Activated T-helper 1 cell treated with anti-CD3 and anti-CD28 coated beads, Interleukin-12 subunit alpha, Interleukin-12 subunit beta, Interleukin-2, Interleukin-4 antibody, amounts not matched to agents 30 ng/mL and 10 ng/mL and 1 ng/mL, durations not matched to agents 14 hours and 24 hours and 36 hours (primary cell): ENCODE measurements at regions not wholly inside any gene's neighbourhood (a gene's known extent, or its start where the extent isn't known, plus 50 kb on each side); places are given as distances from the start of the nearest gene placed in this dataset.
"Not testable (repeated sequence)": the region's sequence is repeated elsewhere in the genome, so short reads cannot be mapped to it uniquely, and the experiment has no call there.

Experiments used
- DNase-seq: peaks from one replicate; pipeline ENCODE4 v3.0.0; 2021; ENCODE audit warnings: low spot score
- H3K27ac Mint-ChIP-seq: one replicate; pipeline ENCODE4 v1.8.0; 2021; ENCODE audit warnings: mild to moderate bottlenecking, mixed read lengths
- H3K27me3 Mint-ChIP-seq: one replicate; pipeline ENCODE4 v1.8.0; 2022; ENCODE audit warnings: mild to moderate bottlenecking, moderate library complexity, mixed read lengths; ENCODE audit not compliant: insufficient read depth
- H3K36me3 Mint-ChIP-seq: one replicate; pipeline ENCODE4 v1.8.0; 2021; ENCODE audit warnings: low read depth, mixed read lengths
- H3K4me1 Mint-ChIP-seq: one replicate; pipeline ENCODE4 v1.8.0; 2021; ENCODE audit warnings: low read depth, mixed read lengths
- H3K4me3 Mint-ChIP-seq: one replicate; pipeline ENCODE4 v1.8.0; 2021; ENCODE audit warnings: mild to moderate bottlenecking, moderate library complexity, mixed read lengths
- H3K9me3 Mint-ChIP-seq: one replicate; pipeline ENCODE4 v1.8.0; 2021; ENCODE audit warnings: mixed read lengths
- intact Hi-C: fragments of 100-400 bp; cut with micrococcal nuclease; formaldehyde crosslinking; loops from one replicate; pipeline ENCODE4 v1.15.1; 2024

DNA sequence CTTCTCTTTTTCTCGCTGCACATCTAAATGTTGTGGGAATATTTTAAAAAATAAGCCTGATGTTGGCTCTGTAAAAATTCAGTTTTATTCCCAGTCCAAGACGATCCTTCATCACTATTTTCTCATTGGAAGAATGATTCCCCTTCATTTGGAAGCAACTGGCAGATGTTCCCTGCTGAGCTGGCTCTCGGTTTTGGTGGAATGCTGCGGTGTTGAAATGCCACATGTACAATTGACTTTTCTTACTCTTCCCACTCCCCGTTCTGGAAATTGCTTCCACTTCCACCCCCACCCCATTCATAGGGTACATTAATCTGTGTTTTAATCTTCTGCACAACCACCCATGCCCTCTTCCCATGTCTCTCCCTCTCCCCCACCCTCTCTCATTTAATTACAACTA, 496.3 kb upstream of the MAP3K7 start:
- H3K9me3 Mint-ChIP-seq = no peaks in the 10 kb centered on the region
- intact Hi-C loops = no loop called here
- H3K4me3 Mint-ChIP-seq = no peak overlapping the region
- H3K27ac Mint-ChIP-seq = no peak overlapping the region
- H3K27me3 Mint-ChIP-seq = no peaks in the 10 kb centered on the region
- H3K4me1 Mint-ChIP-seq = no peaks in the 10 kb centered on the region
- DNase-seq = no peak
- no peaks in the 10 kb centered on the region for H3K36me3 Mint-ChIP-seq

DNA sequence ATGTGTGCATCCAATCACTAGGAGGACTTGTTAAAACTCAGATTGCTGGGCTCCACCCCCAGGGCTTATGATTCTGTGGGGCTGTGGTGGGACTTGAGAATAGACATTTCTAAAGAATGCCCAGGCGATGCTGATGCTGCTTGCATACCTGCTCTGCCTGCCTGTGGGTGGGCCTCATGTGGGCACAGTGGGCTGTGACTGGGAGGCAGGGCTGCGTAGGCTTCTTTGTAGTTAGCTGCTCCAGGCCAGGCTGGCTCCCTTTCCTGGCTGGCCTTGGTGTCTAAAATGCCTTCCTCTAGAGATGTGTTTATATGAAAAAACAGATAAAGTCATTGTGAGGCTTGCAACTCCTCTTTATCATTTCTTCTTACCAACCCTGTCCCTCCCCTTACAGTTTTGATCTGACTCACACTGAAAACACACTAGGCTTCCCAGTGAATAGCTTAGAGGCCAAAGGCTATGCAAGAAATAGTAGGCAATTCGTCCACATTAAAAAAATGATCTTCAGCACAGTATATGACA, 495.5 kb upstream of the MAP3K7 start:
- Mint-ChIP-seq H3K4me1 (no peaks in the 10 kb centered on the region), H3K9me3 (no peaks in the 10 kb centered on the region), H3K27me3 (no peaks in the 10 kb centered on the region), H3K4me3 (no peak overlapping the region), H3K36me3 (no peaks in the 10 kb centered on the region), H3K27ac (no peak overlapping the region)
- intact Hi-C loops = no loop called here
- DNase-seq = no peak

DNA sequence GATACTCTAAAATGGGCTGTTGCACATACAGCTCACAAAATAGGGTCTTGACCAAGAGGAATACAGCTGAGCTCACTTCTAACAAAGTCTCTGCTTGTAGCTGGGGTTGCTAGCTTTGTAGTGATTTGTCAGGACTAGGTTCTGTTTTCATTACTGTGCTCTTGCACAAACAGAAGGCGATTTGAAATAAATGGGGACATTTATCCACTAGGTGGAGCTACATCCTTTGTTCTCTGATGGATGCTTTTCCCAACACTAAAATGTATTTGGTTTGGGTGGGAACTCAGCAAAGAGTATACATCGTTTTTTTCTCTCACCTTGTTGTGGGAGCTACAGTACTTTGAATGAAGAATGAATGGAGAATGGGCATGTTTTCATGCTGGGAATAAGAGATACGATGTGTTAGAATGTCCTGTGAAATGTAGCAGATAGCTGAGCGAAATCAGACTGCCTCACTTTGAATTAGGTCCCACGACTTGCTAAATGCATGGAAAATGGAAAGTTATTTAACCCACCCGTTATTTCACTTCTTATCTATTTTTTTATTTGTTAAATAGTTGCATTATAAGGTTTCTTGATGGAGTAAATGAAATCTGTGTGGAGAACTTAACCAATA, 494.7 kb upstream of the MAP3K7 start:
- DNase-seq = no peak
- Mint-ChIP-seq H3K36me3 (no peaks in the 10 kb centered on the region), H3K9me3 (no peaks in the 10 kb centered on the region), H3K27me3 (no peaks in the 10 kb centered on the region), H3K27ac (no peak overlapping the region), H3K4me1 (no peaks in the 10 kb centered on the region), H3K4me3 (no peak overlapping the region)
- intact Hi-C loops = no loop called here

DNA sequence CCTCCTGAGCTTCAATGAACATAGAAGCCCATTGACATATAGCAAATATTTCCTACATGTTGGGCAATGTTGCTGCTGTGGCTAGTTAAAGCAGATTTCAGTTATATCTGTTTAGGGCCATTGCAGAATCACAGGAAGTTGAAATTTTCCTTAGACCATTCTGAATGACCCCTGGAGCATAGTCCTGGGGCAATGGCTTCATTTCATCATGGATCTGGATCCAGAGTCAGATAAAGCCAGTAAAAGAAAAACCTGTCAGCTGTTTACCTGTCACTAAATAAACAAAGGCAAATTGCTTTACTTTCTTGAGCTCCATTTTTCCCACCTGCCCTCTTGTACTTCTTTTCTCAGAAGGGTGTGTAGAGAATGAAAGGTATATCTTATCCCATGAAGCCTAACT, 494.0 kb upstream of the MAP3K7 start:
- Mint-ChIP-seq H3K36me3 (no peaks in the 10 kb centered on the region), H3K4me3 (no peak overlapping the region), H3K27ac (no peak overlapping the region), H3K4me1 (no peaks in the 10 kb centered on the region), H3K9me3 (no peaks in the 10 kb centered on the region), H3K27me3 (no peaks in the 10 kb centered on the region)
- intact Hi-C loops = no loop called here
- DNase-seq = no peak

DNA sequence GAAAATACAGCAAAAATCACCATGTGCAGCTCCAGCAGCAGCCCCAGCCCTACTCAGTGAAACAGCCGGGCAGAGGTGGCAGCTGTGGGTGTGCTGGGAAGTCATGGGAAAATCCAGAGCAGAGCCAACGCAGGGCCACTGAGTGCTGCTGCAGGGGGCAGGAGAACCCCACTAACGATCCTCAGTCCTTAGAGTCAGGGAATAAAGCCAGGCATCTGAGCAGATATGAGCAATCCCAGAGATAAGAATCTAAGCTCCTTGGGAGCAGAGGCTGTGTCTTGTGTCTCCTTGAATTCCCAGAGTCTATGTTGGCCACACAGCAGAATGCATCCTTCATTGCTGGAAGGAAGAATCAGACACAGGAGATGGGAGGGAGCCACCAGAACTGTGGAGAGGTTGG, 493.1 kb upstream of the MAP3K7 start:
- no peak for DNase-seq
- intact Hi-C loops = no loop called here

DNA sequence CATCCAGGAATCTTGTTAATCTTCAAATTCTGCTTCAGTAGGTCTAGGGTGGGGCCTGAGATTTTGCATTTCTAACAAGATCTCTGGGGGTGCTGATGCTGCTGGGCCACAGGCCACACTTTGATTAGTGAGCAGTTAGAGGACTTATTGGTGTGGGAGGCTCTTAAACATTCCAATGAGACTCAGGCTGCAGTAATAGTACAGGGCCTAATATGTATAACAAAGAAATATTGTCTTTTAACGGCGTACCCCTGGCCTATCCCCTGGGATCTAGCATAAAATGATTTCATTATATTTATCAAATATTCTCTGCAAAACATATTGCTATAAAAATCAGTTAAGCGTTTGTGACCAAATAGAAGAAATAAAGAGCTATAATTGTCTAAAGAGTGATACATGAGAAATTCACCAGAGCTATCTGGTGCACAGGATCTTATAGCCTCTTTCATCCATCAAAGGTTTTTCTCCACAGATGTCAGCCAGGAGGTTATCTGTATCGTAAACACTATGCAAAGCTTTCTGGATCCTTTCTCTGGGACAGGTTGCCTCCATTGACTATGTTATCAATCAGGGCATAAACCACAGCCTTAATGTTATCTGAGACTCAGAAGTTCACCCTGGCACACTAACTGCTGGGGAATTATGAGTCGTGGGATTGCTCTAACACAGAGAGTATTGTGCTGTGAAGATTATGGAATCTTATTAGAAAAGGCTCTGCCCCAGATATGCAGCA, 488.5 kb upstream of the MAP3K7 start:
- intact Hi-C loops = no loop called here
- Mint-ChIP-seq H3K9me3 (no peaks in the 10 kb centered on the region), H3K4me1 (no peaks in the 10 kb centered on the region), H3K27me3 (no peaks in the 10 kb centered on the region), H3K27ac (no peak overlapping the region), H3K4me3 (no peak overlapping the region), H3K36me3 (no peaks in the 10 kb centered on the region)
- DNase-seq = no peak

More for the DNA sequence above, 493.1 kb upstream of the MAP3K7 start:
- H3K27me3 Mint-ChIP-seq = no peaks in the 10 kb centered on the region
- no peak overlapping the region for H3K27ac Mint-ChIP-seq
- H3K9me3 Mint-ChIP-seq = no peaks in the 10 kb centered on the region
- no peaks in the 10 kb centered on the region for H3K4me1 Mint-ChIP-seq
- no peaks in the 10 kb centered on the region for H3K36me3 Mint-ChIP-seq
- no peak overlapping the region for H3K4me3 Mint-ChIP-seq

DNA sequence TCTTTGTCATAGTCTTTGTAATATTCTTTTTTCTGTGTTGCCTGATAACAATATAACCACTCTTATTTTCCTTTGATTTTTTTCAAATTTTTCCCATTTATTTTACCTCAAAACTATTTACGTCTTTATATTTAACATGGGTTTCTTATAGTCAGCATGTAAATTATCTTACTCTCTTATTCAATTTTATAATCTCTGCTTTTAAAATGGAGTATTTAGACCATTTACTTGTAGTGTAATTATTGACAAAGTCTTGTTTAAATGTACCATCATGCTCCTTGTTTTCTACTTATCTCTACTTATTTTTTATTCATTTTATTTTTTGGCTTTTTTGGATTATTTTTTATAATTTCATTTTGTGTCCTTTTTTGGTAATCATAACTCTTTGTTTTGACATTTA, 476.5 kb upstream of the MAP3K7 start:
- no peak overlapping the region for H3K4me3 Mint-ChIP-seq
- no peaks in the 10 kb centered on the region for H3K4me1 Mint-ChIP-seq
- no peaks in the 10 kb centered on the region for H3K27me3 Mint-ChIP-seq
- H3K36me3 Mint-ChIP-seq = no peaks in the 10 kb centered on the region
- intact Hi-C loops = no loop called here
- H3K27ac Mint-ChIP-seq = no peak overlapping the region
- no peak for DNase-seq
- no peaks in the 10 kb centered on the region for H3K9me3 Mint-ChIP-seq

DNA sequence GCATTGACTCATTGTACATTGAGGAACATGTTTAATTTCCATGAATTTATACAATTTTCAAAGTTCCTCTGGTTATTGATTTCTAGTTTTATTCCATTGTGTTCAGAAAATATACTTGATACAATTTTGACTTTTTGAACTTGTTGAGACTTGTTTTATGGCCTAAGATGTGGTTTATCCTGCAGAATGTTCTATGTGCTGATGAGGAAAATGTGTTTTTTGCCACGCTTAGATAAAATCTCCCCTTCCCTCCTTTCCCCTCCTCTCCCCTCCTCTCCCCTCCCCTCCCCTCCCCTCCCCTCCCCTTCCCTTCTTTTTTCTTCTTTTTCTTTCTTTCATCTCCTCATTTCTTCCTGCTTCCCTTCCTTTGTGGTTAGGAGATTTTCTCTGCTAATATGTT, 470.8 kb upstream of the MAP3K7 start:
- Mint-ChIP-seq H3K4me3 (no peak overlapping the region), H3K27me3 (no peaks in the 10 kb centered on the region), H3K27ac (no peak overlapping the region), H3K4me1 (no peaks in the 10 kb centered on the region), H3K9me3 (no peaks in the 10 kb centered on the region), H3K36me3 (no peaks in the 10 kb centered on the region)
- DNase-seq = no peak
- intact Hi-C loops = no loop called here

DNA sequence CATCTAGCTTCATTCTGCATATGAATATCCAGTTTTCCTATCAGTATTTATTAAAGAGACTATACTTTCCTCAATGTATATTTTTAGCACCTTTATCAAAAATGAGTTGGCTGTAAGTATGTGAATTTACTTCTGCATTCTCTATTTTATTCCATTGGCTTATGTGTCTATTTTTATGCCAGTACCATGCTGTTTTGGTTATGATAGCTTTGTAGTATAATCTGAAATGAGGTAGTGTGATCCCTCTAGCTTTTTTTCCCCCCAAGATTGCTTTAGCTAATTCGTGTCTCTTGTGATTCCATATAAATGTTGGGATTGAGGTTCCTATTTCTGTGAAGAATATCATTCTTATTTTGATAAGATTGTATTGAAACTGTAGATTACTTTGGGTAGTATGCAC, 469.1 kb upstream of the MAP3K7 start:
- no peak for DNase-seq
- no peaks in the 10 kb centered on the region for H3K9me3 Mint-ChIP-seq
- H3K27me3 Mint-ChIP-seq = no peaks in the 10 kb centered on the region
- intact Hi-C loops = no loop called here
- no peak overlapping the region for H3K27ac Mint-ChIP-seq
- no peaks in the 10 kb centered on the region for H3K4me1 Mint-ChIP-seq
- no peak overlapping the region for H3K4me3 Mint-ChIP-seq
- H3K36me3 Mint-ChIP-seq = no peaks in the 10 kb centered on the region

DNA sequence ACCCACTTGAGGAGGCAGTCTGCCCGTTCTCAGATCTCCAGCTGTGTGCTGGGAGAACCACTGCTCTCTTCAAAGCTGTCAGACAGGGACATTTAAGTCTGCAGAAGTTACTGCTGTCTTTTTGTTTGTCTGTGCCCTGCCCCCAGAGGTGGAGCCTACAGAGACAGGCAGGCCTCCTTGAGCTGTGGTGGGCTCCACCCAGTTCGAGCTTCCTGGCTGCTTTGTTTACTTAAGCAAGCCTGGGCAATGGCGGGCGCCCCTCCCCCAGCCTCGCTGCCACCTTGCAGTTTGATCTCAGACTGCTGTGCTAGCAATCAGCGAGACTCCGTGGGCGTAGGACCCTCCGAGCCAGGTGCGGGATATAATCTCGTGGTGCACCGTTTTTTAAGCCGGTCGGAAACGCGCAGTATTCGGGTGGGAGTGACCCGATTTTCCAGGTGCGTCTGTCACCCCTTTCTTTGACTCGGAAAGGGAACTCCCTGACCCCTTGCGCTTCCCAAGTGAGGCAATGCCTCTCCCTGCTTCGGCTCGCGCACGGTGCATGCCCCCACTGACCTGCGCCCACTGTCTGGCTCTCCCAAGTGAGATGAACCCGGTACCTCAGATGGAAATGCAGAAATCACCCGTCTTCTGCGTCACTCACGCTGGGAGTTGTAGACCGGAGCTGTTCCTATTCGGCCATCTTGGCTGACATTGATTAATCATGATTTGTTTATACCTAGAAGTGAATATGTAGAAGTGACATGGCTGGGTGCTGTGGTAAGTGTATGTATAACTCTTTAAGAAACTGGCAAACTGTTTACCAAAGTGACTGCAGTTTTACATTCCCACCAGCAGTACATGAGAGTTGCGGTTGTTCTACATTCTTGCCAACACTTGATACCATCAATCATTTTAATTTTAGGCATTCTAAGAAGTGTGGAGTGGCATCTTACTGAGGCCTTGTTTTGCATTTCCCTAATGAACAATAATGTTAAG, 465.9 kb upstream of the MAP3K7 start:
- H3K27me3 Mint-ChIP-seq, DNase-seq, intact Hi-C loops, H3K4me1 Mint-ChIP-seq, H3K4me3 Mint-ChIP-seq, H3K9me3 Mint-ChIP-seq, H3K27ac Mint-ChIP-seq, H3K36me3 Mint-ChIP-seq: not testable (repeated sequence)

DNA sequence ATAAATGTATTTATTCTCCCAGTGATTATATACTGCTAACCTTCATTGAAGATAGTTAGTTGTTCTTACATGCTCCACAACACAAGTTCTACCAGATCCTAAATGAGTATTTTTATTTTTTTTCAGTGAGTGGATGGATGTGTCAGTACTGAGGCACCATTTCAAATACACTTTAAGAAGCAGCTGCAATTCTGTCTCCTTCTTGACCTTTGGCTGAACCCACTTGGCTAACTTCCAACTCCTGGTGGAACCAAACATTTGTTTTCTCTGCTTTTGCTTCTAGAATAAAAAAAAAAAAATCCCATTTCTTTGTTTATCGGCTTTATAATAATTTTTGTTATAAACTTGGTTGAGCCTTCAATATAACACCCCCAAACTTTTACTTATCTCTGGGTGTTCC, 458.3 kb upstream of the MAP3K7 start:
- Mint-ChIP-seq H3K9me3 (no peaks in the 10 kb centered on the region), H3K27ac (no peak overlapping the region), H3K4me1 (no peaks in the 10 kb centered on the region), H3K4me3 (no peak overlapping the region), H3K27me3 (no peaks in the 10 kb centered on the region), H3K36me3 (no peaks in the 10 kb centered on the region)
- intact Hi-C loops = no loop called here
- DNase-seq = no peak

DNA sequence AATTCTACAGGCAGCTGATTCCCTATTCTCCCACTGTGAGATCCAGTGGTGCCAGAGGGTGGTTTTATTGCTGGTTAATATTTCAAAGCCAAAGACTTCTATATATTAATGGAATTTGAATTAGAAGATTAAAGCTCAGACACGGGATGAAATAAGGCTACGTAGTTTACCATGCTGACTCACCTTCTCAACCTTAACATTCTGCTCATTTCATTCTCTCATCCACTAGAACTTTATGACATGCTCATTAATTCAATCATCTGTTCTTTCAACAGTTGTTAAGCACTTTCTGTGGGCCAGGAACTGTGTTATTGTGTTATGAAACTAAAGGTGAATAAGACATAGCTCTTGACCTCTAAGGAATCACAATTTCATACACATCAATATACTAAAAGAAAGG, 456.9 kb upstream of the MAP3K7 start:
- Mint-ChIP-seq H3K36me3 (no peaks in the 10 kb centered on the region), H3K27ac (no peak overlapping the region), H3K4me1 (no peaks in the 10 kb centered on the region), H3K4me3 (no peak overlapping the region), H3K9me3 (no peaks in the 10 kb centered on the region), H3K27me3 (no peaks in the 10 kb centered on the region)
- no peak for DNase-seq
- intact Hi-C loops = no loop called here

DNA sequence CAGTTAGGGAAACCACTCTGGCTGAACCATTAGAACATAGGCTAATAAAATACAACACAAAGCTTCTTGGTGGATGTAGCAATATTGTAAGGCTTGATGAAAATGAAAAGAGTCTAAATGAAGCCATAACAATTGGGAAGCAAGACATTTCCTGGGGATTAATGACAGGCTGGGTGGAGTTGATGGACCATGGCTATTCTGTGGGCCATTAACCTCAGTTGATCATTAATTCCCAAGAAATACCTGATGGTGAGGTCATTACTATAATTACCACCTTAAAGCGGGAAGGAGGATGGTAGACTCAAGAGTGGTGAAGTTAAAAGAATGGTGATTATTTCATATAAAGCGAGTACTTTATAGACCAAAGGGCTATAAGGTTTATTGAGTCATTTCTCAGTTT, 455.8 kb upstream of the MAP3K7 start:
- Mint-ChIP-seq H3K27me3 (no peaks in the 10 kb centered on the region), H3K36me3 (no peaks in the 10 kb centered on the region), H3K9me3 (no peaks in the 10 kb centered on the region), H3K27ac (no peak overlapping the region), H3K4me3 (no peak overlapping the region), H3K4me1 (no peaks in the 10 kb centered on the region)
- DNase-seq = no peak
- intact Hi-C loops = no loop called here
